H1 (cell line): ENCODE measurements at regions not wholly inside any gene's neighbourhood (a gene's known extent, or its start where the extent isn't known, plus 50 kb on each side); places are given as distances from the start of the nearest gene placed in this dataset.

Source experiments
- BCL11A ChIP-seq, 2 experiments: IDR thresholded peaks; one replicate each; pipeline ENCODE4 v1.6.1; 2011; ENCODE audit warnings: low read depth in 2 of 2, low read length in 2 of 2, mild to moderate bottlenecking in 2 of 2
- EZH2 ChIP-seq: fragments of 200-600 bp; sonication (generic); IDR thresholded peaks from 2 replicates; pipeline ENCODE4 v1.7.1; 2012; ENCODE audit warnings: low read depth, mild to moderate bottlenecking, moderate library complexity, low read length, inconsistent platforms; ENCODE audit not compliant: severe bottlenecking
- KDM4A ChIP-seq: IDR thresholded peaks from one replicate; pipeline ENCODE4 v1.7.1; 2012; ENCODE audit warnings: low read depth, mild to moderate bottlenecking, moderate library complexity, low read length, inconsistent platforms; ENCODE audit not compliant: severe bottlenecking
- SP4 ChIP-seq: IDR thresholded peaks from 2 replicates; pipeline ENCODE4 v1.6.1; 2012; ENCODE audit warnings: low read length, inconsistent platforms

- TF ChIP-seq EZH2 = no peak
- TF ChIP-seq SP4 = no peak
- no peak for TF ChIP-seq KDM4A
- TF ChIP-seq BCL11A (IDR thresholded peaks at IDR 0.05; ENCODE audit: low read depth in 2 of 2, low read length in 2 of 2) = no peak
These were observed 51.4 kb upstream of the IER3 start (continued) for GRCh38 chr6:30795549-30796293.
